ENCODE measurements at regions not wholly inside any gene's neighbourhood (a gene's known extent, or its start where the extent isn't known, plus 50 kb on each side); places are given as distances from the start of the nearest gene placed in this dataset.
A peak's percentile ranks its signal among the peaks of the same experiment; 100 is the strongest.
"Not testable (repeated sequence)": the region's sequence is repeated elsewhere in the genome, so short reads cannot be mapped to it uniquely, and the experiment has no call there.

GRCh38 chr6:43926634-43927531 lies 156.9 kb downstream of the VEGFA start:
- no peaks in the 10 kb centered on the region for H3K27me3 ChIP-seq (ENCODE audit: control insufficient read depth in 3 of 3, insufficient read depth in 3 of 3, low read depth in 1 of 3, low read length in 3 of 3)
- H2BK5ac ChIP-seq (ENCODE audit: low read length): peak overlapping the region; percentile 32
- H3K4ac ChIP-seq (ENCODE audit: low read length): no peak overlapping the region
- H2BK15ac ChIP-seq (ENCODE audit: low read length): peak overlapping the region; percentile 16
- peak overlapping the region; percentile 33 for H2BK12ac ChIP-seq (ENCODE audit: low read length)
- no peak overlapping the region for H3K4me3 ChIP-seq (ENCODE audit: low read length in 2 of 2)
- H3K9me3 ChIP-seq (replicated peaks in 1 of 2; ENCODE audit: control insufficient read depth in 2 of 2, insufficient read depth in 1 of 2, low read depth in 1 of 2, low read length in 2 of 2): no peaks in the 10 kb centered on the region
- WGBS, 2 donors (ENCODE audit: extremely low coverage in 2 of 2, insufficient read length in 2 of 2, insufficient replicate concordance in 1 of 2): no CpG with 5 or more reads among the region's 17 CpGs
- H3K18ac ChIP-seq (ENCODE audit: low read length): peak overlapping the region; percentile 51
- no peak overlapping the region for H3K9ac ChIP-seq (ENCODE audit: low read depth, low read length, poor library complexity)
- peak; percentile 53 for DNase-seq (ENCODE audit: low spot score)
- no peaks in the 10 kb centered on the region for H3K36me3 ChIP-seq (replicated peaks in 1 of 2; ENCODE audit: control insufficient read depth in 2 of 2, insufficient read depth in 2 of 2, low read length in 2 of 2)
- H3K4me1 ChIP-seq (ENCODE audit: control insufficient read depth in 2 of 2, insufficient read depth in 1 of 2, low read depth in 1 of 2, low read length in 2 of 2): peaks cover 12 to 13% of the 10 kb centered on the region in 2 donors
- peak overlapping the region; percentile 78 for H2AK5ac ChIP-seq (ENCODE audit: low read depth, low read length)
- no peak overlapping the region for H4K8ac ChIP-seq (ENCODE audit: low read depth, low read length)
- H3K27ac ChIP-seq (replicated peaks; ENCODE audit: low read length): peak overlapping the region; percentile 82
- no peak overlapping the region for H4K91ac ChIP-seq (ENCODE audit: low read depth, low read length, poor library complexity)
- H3K14ac ChIP-seq (ENCODE audit: low read length): no peak overlapping the region
- peak overlapping the region; percentile 26 for H2BK120ac ChIP-seq (ENCODE audit: low read depth, low read length)
- H3K79me1 ChIP-seq (ENCODE audit: low read depth, low read length): peaks cover 2% of the 10 kb centered on the region
- peak overlapping the region; percentile 82 for H2AFZ ChIP-seq (ENCODE audit: low read length)
- no peak overlapping the region for H3K23ac ChIP-seq (ENCODE audit: low read depth, low read length, poor library complexity)
- H3K4me2 ChIP-seq (ENCODE audit: insufficient read depth, low read length, poor library complexity, severe bottlenecking): no peak overlapping the region

- H3K36me3 ChIP-seq (replicated peaks in 1 of 2; ENCODE audit: control insufficient read depth in 2 of 2, insufficient read depth in 2 of 2, low read length in 2 of 2): not testable (repeated sequence)
- H3K18ac ChIP-seq (ENCODE audit: low read length): peak overlapping the region; percentile 73
These were observed 155.7 kb downstream of the VEGFA start for GRCh38 chr6:43925636-43926139.

GRCh38 chr6:43924222-43924702 lies 154.3 kb downstream of the VEGFA start:
- H3K36me3 ChIP-seq (replicated peaks in 1 of 2; ENCODE audit: control insufficient read depth in 2 of 2, insufficient read depth in 2 of 2, low read length in 2 of 2): no peaks in the 10 kb centered on the region
- no peak overlapping the region for H3K27ac ChIP-seq (replicated peaks; ENCODE audit: low read length)
- peak overlapping the region; percentile 68 for H2BK15ac ChIP-seq (ENCODE audit: low read length)
- peak overlapping the region; percentile 98 for H2AK5ac ChIP-seq (ENCODE audit: low read depth, low read length)
- H2BK12ac ChIP-seq (ENCODE audit: low read length): peak overlapping the region; percentile 79
- H3K27me3 ChIP-seq (ENCODE audit: control insufficient read depth in 3 of 3, insufficient read depth in 3 of 3, low read depth in 1 of 3, low read length in 3 of 3): no peaks in the 10 kb centered on the region
- no peak overlapping the region for H3K4me3 ChIP-seq (ENCODE audit: low read length in 2 of 2)
- H3K9me3 ChIP-seq (replicated peaks in 1 of 2; ENCODE audit: control insufficient read depth in 2 of 2, insufficient read depth in 1 of 2, low read depth in 1 of 2, low read length in 2 of 2): no peaks in the 10 kb centered on the region
- no peak overlapping the region for H3K4ac ChIP-seq (ENCODE audit: low read length)
- no peak overlapping the region for H2BK5ac ChIP-seq (ENCODE audit: low read length)
- peak overlapping the region; percentile 86 for H3K18ac ChIP-seq (ENCODE audit: low read length)
- peak overlapping the region; percentile 90 for H4K91ac ChIP-seq (ENCODE audit: low read depth, low read length, poor library complexity)
- no peak for DNase-seq (ENCODE audit: low spot score)
- peaks cover 2% of the 10 kb centered on the region for H3K79me1 ChIP-seq (ENCODE audit: low read depth, low read length)
- H4K8ac ChIP-seq (ENCODE audit: low read depth, low read length): no peak overlapping the region
- peak overlapping the region; percentile 13 for H2AFZ ChIP-seq (ENCODE audit: low read length)
- peaks cover 12 to 15% of the 10 kb centered on the region in 2 donors for H3K4me1 ChIP-seq (ENCODE audit: control insufficient read depth in 2 of 2, insufficient read depth in 1 of 2, low read depth in 1 of 2, low read length in 2 of 2)
- no CpG with 5 or more reads among the region's 12 CpGs for WGBS, 2 donors (ENCODE audit: extremely low coverage in 2 of 2, insufficient read length in 2 of 2, insufficient replicate concordance in 1 of 2)
- no peak overlapping the region for H3K9ac ChIP-seq (ENCODE audit: low read depth, low read length, poor library complexity)
- peak overlapping the region; percentile 62 for H2BK120ac ChIP-seq (ENCODE audit: low read depth, low read length)
- H3K4me2 ChIP-seq (ENCODE audit: insufficient read depth, low read length, poor library complexity, severe bottlenecking): no peak overlapping the region
- no peak overlapping the region for H3K14ac ChIP-seq (ENCODE audit: low read length)
- H3K23ac ChIP-seq (ENCODE audit: low read depth, low read length, poor library complexity): peak overlapping the region; percentile 45

More at GRCh38 chr6:43925636-43926139, 155.7 kb downstream of the VEGFA start:
- Histone ChIP-seq H3K23ac (ENCODE audit: low read depth, low read length, poor library complexity) (peak overlapping the region; percentile 16), H2BK12ac (ENCODE audit: low read length) (peak overlapping the region; percentile 80), H2AK5ac (ENCODE audit: low read depth, low read length) (peak overlapping the region; percentile 94), H2BK5ac (ENCODE audit: low read length) (peak overlapping the region; percentile 30), H3K4me1 (ENCODE audit: control insufficient read depth in 2 of 2, insufficient read depth in 1 of 2, low read depth in 1 of 2, low read length in 2 of 2) (peaks cover 12 to 15% of the 10 kb centered on the region in 2 donors), H2BK120ac (ENCODE audit: low read depth, low read length) (peak overlapping the region; percentile 1)
- not testable (repeated sequence) for H4K91ac ChIP-seq (ENCODE audit: low read depth, low read length, poor library complexity); H3K79me1 ChIP-seq (ENCODE audit: low read depth, low read length); DNase-seq (ENCODE audit: low spot score); H3K27ac ChIP-seq (replicated peaks; ENCODE audit: low read length); H2AFZ ChIP-seq (ENCODE audit: low read length); H4K8ac ChIP-seq (ENCODE audit: low read depth, low read length); H3K9me3 ChIP-seq (replicated peaks in 1 of 2; ENCODE audit: control insufficient read depth in 2 of 2, insufficient read depth in 1 of 2, low read depth in 1 of 2, low read length in 2 of 2); H2BK15ac ChIP-seq (ENCODE audit: low read length); H3K4me3 ChIP-seq (ENCODE audit: low read length in 2 of 2); H3K14ac ChIP-seq (ENCODE audit: low read length); H3K27me3 ChIP-seq (ENCODE audit: control insufficient read depth in 3 of 3, insufficient read depth in 3 of 3, low read depth in 1 of 3, low read length in 3 of 3); H3K9ac ChIP-seq (ENCODE audit: low read depth, low read length, poor library complexity); H3K4ac ChIP-seq (ENCODE audit: low read length); H3K4me2 ChIP-seq (ENCODE audit: insufficient read depth, low read length, poor library complexity, severe bottlenecking)
- WGBS, 2 donors (ENCODE audit: extremely low coverage in 2 of 2, insufficient read length in 2 of 2, insufficient replicate concordance in 1 of 2): no CpG with 5 or more reads among the region's 7 CpGs

All from neuronal stem cell (in vitro differentiated cells).